ENCODE measurements at regions not wholly inside any gene's neighbourhood (a gene's known extent, or its start where the extent isn't known, plus 50 kb on each side); places are given as distances from the start of the nearest gene placed in this dataset.

DNA sequence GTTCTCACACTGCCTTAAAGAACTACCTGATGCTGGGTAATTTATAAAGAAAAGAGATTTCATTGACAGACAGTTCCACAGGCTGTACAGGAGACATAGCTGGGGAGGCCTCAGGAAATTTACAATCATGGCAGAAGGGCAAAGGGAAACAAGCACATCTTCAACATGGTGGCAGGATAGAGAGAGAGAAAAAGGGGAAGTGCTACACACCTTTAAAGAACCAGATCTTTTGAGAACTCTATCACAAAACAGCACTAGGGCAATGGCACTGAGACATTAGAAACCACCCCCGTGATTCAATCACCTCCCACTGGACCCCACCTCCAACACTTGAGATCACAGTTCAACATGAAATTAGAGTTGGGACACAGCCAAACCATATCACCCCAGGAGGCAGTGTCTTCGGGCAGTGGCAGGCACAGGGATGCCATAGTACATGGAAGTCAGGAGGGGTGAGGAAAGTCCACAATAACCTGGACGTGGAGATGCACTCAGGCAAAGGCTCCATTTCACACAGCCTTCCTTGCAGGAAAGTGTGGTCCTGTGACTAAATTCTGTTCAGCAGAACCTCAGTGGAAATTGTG, 120.4 kb upstream of the SERPINE2 start:
- H3K4me3 ChIP-seq (ENCODE audit: low read depth, low read length) = no peak overlapping the region
- TF ChIP-seq, protein P1, sequence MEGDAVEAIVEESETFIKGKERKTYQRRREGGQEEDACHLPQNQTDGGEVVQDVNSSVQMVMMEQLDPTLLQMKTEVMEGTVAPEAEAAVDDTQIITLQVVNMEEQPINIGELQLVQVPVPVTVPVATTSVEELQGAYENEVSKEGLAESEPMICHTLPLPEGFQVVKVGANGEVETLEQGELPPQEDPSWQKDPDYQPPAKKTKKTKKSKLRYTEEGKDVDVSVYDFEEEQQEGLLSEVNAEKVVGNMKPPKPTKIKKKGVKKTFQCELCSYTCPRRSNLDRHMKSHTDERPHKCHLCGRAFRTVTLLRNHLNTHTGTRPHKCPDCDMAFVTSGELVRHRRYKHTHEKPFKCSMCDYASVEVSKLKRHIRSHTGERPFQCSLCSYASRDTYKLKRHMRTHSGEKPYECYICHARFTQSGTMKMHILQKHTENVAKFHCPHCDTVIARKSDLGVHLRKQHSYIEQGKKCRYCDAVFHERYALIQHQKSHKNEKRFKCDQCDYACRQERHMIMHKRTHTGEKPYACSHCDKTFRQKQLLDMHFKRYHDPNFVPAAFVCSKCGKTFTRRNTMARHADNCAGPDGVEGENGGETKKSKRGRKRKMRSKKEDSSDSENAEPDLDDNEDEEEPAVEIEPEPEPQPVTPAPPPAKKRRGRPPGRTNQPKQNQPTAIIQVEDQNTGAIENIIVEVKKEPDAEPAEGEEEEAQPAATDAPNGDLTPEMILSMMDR (IDR thresholded peaks at IDR 0.05; ENCODE audit: insufficient read depth, low read length) = no peak

DNA sequence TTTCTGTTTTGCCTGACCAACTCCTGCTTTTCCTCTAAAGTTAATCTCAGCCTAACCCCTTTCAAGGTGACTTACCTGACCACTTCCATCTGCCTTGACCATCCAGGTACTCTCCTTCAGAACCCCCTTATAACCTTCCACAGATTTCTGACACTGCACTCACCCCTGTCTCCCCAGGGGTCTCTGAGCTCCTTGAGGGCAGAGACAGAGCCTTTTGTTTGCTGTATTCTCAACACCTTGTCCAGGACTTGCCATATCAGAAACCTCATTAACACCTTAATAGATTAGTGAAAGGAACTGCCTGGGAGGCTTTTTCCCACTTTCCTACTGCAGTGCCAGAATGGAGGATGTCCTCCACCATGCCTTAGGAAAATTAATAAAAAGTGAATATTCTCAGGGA, 119.7 kb upstream of the SERPINE2 start:
- TF ChIP-seq, protein P1 (IDR thresholded peaks at IDR 0.05; ENCODE audit: insufficient read depth, low read length) = no peak
- DNase-seq (ENCODE audit: low read depth) = no peak
- H3K4me3 ChIP-seq (ENCODE audit: low read depth, low read length) = no peak overlapping the region

More for the DNA sequence above, 120.4 kb upstream of the SERPINE2 start:
- no peak for DNase-seq (ENCODE audit: low read depth)

DNA sequence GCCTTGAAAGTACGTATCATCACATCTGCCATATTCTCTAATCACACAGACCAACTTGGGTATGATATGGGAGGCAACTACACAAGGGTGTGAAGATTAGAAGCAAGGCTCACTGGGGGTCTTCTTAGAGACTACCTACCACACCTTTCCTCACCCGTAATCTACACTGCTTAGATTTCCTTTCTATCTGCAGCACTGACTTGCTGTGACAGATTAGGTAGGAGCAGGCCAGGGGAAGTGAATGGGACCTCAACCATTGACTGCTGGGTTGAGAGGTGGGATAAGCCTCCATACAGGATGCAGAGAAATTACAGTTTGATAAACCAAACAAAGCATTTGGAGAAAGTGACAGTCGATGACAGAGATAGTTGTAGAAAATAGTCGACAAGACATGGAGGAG, 119.0 kb upstream of the SERPINE2 start:
- TF ChIP-seq, protein P1 (IDR thresholded peaks at IDR 0.05; ENCODE audit: insufficient read depth, low read length) = no peak
- DNase-seq (ENCODE audit: low read depth) = no peak
- H3K4me3 ChIP-seq (ENCODE audit: low read depth, low read length) = no peak overlapping the region

DNA sequence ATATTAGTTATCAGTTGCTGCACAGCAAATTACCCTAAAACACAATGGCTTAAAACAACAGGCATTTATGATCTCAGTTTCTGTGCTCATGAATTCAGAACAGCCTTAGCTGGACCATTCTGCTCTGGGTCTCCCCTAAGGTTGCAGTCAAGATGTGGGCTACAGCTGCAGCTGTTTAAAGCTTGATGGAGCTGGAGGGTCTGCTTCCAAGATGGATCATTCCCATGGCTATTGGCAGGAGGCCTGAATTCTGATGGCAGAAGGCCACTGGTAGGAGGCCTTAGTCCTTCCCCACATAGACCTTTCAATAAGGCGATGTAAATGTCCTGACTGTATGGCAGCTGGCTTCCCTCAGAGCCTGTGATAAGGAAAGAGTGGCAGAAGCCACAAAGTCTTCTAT, 118.6 kb upstream of the SERPINE2 start:
- no peak overlapping the region for H3K4me3 ChIP-seq (ENCODE audit: low read depth, low read length)
- TF ChIP-seq, protein P1 (IDR thresholded peaks at IDR 0.05; ENCODE audit: insufficient read depth, low read length) = no peak
- peak; percentile 56 for DNase-seq (ENCODE audit: low read depth)

DNA sequence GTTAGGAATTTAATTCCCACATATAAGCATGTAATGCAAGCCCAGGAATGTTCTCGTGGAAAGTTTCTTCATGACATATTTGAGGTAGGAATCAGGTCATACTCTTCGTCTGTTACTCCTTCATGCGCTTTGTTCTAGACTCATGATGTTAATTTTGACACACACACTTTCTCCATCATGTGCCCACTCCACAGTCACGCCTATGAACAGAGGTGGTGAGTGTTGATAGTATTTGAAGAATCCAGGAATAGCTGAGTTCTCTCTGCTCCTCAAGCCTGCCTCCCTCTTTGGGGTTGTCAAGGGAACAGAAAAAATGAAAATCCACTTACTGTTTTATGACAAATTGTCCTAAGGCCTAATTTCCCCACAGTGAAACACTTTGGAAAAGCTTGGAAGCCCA, 117.3 kb upstream of the SERPINE2 start:
- TF ChIP-seq, protein P1 (IDR thresholded peaks at IDR 0.05; ENCODE audit: insufficient read depth, low read length) = no peak
- DNase-seq (ENCODE audit: low read depth) = no peak
- no peak overlapping the region for H3K4me3 ChIP-seq (ENCODE audit: low read depth, low read length)

DNA sequence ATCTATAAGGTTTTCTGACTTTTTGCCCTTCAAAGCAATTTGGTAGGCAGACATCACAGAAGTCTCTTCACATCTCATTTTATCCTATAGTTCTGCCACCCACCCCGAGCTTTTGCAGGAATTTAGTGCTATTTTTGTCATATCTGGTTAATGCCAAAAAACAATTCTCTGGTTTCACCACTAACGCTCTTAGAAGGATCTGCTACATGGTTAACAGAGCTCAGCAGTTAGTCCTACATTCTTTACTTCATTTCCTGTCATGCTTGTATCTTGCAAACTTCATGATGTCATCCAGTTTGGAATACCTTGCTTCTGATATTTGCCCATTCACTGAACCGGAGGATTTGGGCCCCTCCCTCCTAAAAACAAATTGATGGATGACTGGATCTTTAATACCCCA, 116.8 kb upstream of the SERPINE2 start:
- TF ChIP-seq, protein P1 (IDR thresholded peaks at IDR 0.05; ENCODE audit: insufficient read depth, low read length) = no peak
- peak; percentile 43 for DNase-seq (ENCODE audit: low read depth)
- no peak overlapping the region for H3K4me3 ChIP-seq (ENCODE audit: low read depth, low read length)

DNA sequence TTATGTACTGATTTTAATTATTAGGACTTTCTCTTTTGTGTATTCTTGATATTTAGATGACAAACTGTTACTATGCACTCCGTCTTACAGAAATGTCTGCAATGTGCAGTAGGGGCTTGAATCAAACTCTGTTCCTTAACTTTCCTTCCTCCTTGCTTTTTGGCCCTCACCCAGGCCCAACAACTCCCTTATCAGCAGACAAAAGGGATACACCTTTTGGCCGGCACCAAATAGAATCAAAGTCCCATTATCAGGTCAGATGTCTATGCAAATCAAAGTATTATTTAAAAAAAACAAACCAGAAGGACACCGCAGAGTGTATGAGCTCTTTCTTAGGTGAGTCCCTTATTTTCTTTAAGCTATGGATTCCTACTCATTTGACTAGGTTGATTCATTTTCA, 116.3 kb upstream of the SERPINE2 start:
- no peak overlapping the region for H3K4me3 ChIP-seq (ENCODE audit: low read depth, low read length)
- DNase-seq (ENCODE audit: low read depth) = no peak
- TF ChIP-seq, protein P1 (IDR thresholded peaks at IDR 0.05; ENCODE audit: insufficient read depth, low read length) = no peak
